ENCODE measurements at regions not wholly inside any gene's neighbourhood (a gene's known extent, or its start where the extent isn't known, plus 50 kb on each side); places are given as distances from the start of the nearest gene placed in this dataset.

DNA sequence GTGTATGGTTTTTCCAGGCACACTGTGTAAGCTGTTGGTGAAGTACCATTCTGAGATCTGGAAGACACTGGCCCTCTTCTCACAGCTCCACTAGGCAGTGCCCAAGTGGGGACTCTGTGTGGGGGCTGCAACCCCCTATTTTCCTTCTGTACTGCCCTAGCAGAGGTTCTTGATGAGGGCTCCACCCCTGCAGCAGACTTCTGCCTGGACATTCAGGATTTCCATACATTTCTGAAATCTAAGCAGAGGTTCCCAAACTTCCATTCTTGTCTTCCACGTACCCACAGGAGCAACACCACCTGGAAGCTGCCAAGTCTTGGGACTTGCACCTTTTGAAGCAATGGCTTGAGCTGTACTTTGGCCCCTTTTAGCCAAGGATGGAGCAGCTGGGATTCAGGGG lies 85.2 kb upstream of the PRMT8 start:
- TF ChIP-seq, protein P1, sequence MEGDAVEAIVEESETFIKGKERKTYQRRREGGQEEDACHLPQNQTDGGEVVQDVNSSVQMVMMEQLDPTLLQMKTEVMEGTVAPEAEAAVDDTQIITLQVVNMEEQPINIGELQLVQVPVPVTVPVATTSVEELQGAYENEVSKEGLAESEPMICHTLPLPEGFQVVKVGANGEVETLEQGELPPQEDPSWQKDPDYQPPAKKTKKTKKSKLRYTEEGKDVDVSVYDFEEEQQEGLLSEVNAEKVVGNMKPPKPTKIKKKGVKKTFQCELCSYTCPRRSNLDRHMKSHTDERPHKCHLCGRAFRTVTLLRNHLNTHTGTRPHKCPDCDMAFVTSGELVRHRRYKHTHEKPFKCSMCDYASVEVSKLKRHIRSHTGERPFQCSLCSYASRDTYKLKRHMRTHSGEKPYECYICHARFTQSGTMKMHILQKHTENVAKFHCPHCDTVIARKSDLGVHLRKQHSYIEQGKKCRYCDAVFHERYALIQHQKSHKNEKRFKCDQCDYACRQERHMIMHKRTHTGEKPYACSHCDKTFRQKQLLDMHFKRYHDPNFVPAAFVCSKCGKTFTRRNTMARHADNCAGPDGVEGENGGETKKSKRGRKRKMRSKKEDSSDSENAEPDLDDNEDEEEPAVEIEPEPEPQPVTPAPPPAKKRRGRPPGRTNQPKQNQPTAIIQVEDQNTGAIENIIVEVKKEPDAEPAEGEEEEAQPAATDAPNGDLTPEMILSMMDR (IDR thresholded peaks at IDR 0.05; ENCODE audit: poor library complexity, severe bottlenecking), result no peak
- Histone ChIP-seq H3K9me3 (ENCODE audit: severe bottlenecking) (peaks cover 9% of the 10 kb centered on the region), H3K36me3 (ENCODE audit: low read depth) (no peaks in the 10 kb centered on the region), H3K4me3 (ENCODE audit: severe bottlenecking) (no peak overlapping the region), H3K27me3 (ENCODE audit: insufficient read depth, poor library complexity, severe bottlenecking) (no peaks in the 10 kb centered on the region), H3K27ac (ENCODE audit: poor library complexity, severe bottlenecking) (no peak overlapping the region), H3K4me1 (ENCODE audit: insufficient read depth, poor library complexity, severe bottlenecking) (no peaks in the 10 kb centered on the region)
- DNase-seq (ENCODE audit: low spot score) (no peak), ATAC-seq (ENCODE audit: low read depth) (no peak)

DNA sequence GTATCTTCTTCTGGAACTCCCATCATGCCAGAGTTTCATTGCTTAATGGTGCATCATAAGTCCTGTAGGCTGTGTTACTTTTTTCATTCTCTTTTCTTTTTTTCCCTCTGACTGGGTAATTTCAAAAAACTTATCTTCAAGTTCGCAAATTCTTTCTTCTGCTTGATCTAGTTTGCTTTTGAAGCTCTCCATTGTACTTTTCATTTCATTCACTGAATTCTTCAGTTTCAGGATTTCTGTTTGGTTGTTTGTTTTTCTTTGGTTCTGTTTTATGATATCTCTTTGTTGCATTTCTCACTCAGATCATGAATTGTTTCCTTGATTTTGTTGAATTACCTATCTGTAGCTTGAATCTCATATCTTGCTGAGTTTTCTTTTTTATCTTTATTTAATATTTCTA lies 83.3 kb upstream of the PRMT8 start:
- Histone ChIP-seq H3K27me3 (ENCODE audit: insufficient read depth, poor library complexity, severe bottlenecking) (no peaks in the 10 kb centered on the region), H3K4me1 (ENCODE audit: insufficient read depth, poor library complexity, severe bottlenecking) (no peaks in the 10 kb centered on the region), H3K36me3 (ENCODE audit: low read depth) (no peaks in the 10 kb centered on the region), H3K27ac (ENCODE audit: poor library complexity, severe bottlenecking) (no peak overlapping the region), H3K9me3 (ENCODE audit: severe bottlenecking) (peaks cover 9% of the 10 kb centered on the region), H3K4me3 (ENCODE audit: severe bottlenecking) (no peak overlapping the region)
- TF ChIP-seq, protein P1 (IDR thresholded peaks at IDR 0.05; ENCODE audit: poor library complexity, severe bottlenecking), result no peak
- no peak for DNase-seq (ENCODE audit: low spot score)
- ATAC-seq (ENCODE audit: low read depth), result no peak

DNA sequence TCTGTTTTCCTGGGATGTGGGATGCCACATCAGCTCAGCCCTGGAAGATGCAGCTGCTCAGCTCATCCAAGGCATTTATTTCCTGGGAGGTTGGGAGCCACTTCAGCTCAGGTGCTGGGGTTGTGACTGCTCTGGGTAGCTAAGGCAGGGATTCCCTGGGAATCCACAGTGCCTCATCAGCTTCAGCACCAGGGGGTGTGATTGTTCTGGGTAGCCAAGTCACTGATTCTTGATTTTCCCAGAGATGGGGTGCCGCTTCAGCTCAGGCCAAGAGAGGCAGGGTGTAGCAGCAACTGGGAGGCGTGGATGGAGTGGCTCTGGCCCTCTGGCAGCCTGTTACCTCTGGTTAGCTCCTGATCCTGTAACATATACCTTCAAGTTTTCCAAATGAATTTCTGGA lies 81.3 kb upstream of the PRMT8 start:
- TF ChIP-seq, protein P1 (IDR thresholded peaks at IDR 0.05; ENCODE audit: poor library complexity, severe bottlenecking), result no peak
- no peaks in the 10 kb centered on the region for H3K36me3 ChIP-seq (ENCODE audit: low read depth)
- H3K27me3 ChIP-seq (ENCODE audit: insufficient read depth, poor library complexity, severe bottlenecking), result no peaks in the 10 kb centered on the region
- no peak for DNase-seq (ENCODE audit: low spot score)
- no peak for ATAC-seq (ENCODE audit: low read depth)
- no peak overlapping the region for H3K4me3 ChIP-seq (ENCODE audit: severe bottlenecking)
- no peak overlapping the region for H3K27ac ChIP-seq (ENCODE audit: poor library complexity, severe bottlenecking)
- peaks cover 9% of the 10 kb centered on the region for H3K9me3 ChIP-seq (ENCODE audit: severe bottlenecking)
- no peaks in the 10 kb centered on the region for H3K4me1 ChIP-seq (ENCODE audit: insufficient read depth, poor library complexity, severe bottlenecking)

DNA sequence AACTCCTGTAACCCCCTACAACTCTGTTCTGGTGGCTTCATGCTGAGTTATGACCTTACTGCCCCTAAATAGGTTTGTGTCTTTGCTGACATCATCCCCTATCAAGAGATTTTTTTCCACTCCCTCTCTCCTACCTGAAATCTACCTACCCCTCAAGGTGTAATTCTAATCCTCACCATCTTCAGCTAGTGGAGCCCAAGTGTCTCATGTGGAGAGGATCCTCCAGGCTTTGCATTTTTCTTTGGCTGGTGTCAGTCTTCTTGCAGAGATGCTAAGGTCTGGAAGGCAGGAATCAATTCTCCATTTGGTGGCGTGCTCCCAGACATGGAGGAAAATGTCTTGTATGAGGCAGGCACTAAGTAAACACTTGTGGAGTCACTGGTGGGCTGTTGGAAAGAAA lies 74.8 kb upstream of the PRMT8 start:
- no peak; the same call in 2 of the 3 replicates for ATAC-seq (ENCODE audit: low read depth)
- H3K4me3 ChIP-seq (ENCODE audit: severe bottlenecking), result no peak overlapping the region
- H3K9me3 ChIP-seq (ENCODE audit: severe bottlenecking), result no peaks in the 10 kb centered on the region

DNA sequence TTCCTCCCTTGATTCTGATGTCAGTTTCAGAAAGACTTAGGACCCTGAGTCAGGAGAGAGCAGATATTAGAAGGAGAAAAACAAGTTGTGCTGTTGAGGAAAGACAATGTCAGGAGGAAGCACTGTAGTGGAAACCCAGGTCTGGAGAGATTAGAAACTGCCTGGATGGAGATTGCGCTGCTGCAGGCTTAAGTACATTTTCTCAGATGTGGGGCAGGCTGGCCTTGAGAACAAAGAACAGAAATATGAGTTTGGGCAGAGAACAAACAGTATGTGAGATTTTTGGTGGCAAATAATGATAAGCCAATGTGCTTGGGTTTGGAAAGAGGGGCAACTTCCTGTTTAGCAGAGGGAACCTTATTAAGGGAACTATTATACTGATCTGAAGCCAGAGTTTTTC lies 74.3 kb upstream of the PRMT8 start:
- TF ChIP-seq, protein P1 (IDR thresholded peaks at IDR 0.05; ENCODE audit: poor library complexity, severe bottlenecking), result no peak
- H3K4me3 ChIP-seq (ENCODE audit: severe bottlenecking), result no peak overlapping the region
- no peaks in the 10 kb centered on the region for H3K36me3 ChIP-seq (ENCODE audit: low read depth)
- H3K9me3 ChIP-seq (ENCODE audit: severe bottlenecking), result no peaks in the 10 kb centered on the region
- no peak overlapping the region for H3K27ac ChIP-seq (ENCODE audit: poor library complexity, severe bottlenecking)
- ATAC-seq (ENCODE audit: low read depth) (no peak), DNase-seq (ENCODE audit: low spot score) (no peak)
- no peaks in the 10 kb centered on the region for H3K27me3 ChIP-seq (ENCODE audit: insufficient read depth, poor library complexity, severe bottlenecking)
- no peaks in the 10 kb centered on the region for H3K4me1 ChIP-seq (ENCODE audit: insufficient read depth, poor library complexity, severe bottlenecking)

More for the DNA sequence above, 74.8 kb upstream of the PRMT8 start:
- no peak for DNase-seq (ENCODE audit: low spot score)
- TF ChIP-seq, protein P1 (IDR thresholded peaks at IDR 0.05; ENCODE audit: poor library complexity, severe bottlenecking), result no peak
- Histone ChIP-seq H3K36me3 (ENCODE audit: low read depth) (no peaks in the 10 kb centered on the region), H3K4me1 (ENCODE audit: insufficient read depth, poor library complexity, severe bottlenecking) (no peaks in the 10 kb centered on the region), H3K27ac (ENCODE audit: poor library complexity, severe bottlenecking) (no peak overlapping the region), H3K27me3 (ENCODE audit: insufficient read depth, poor library complexity, severe bottlenecking) (no peaks in the 10 kb centered on the region)

Data from RWPE2 (cell line).